ENCODE measurements at regions not wholly inside any gene's neighbourhood (a gene's known extent, or its start where the extent isn't known, plus 50 kb on each side); places are given as distances from the start of the nearest gene placed in this dataset.

- no peak for DNase-seq (ENCODE audit: low spot score)
These were observed 88.0 kb downstream of the BANF2 start for GRCh38 chr20:17787816-17788215.

DNA sequence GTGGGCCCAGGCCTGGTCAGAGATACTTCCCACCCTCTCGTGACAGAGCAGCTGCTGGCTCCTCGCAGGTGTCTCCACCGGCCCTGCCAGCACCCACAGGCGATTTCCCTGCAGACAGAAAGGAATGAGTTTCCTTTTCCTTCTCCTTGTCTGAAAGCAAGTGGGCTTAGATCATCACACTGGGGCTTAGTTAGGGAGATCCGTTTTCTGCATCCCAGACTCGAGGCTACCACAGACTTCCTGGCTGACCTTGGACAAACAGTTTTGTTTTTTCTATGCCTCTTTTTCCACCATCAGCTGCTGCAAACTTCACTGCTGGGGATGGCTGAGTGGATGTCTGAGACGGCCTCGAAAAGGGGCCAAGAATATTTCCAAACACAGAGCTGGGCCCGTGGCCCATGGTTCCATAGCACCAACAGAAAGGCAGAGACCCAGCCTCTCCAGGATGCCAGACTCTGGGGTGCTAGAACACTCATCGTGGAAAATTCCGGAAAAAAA, 86.5 kb downstream of the BANF2 start:
- no peak for DNase-seq (ENCODE audit: low spot score)

Data from Ammon's horn (tissue), 1 donor.